Memory B cell (primary cell): ENCODE measurements at regions not wholly inside any gene's neighbourhood (a gene's known extent, or its start where the extent isn't known, plus 50 kb on each side); places are given as distances from the start of the nearest gene placed in this dataset.

Experiments used
- ATAC-seq: fragments of 150-1000 bp; cut with Tn5 transposase; 2 replicates; pipeline ENCODE4 v1.10.0; 2021; ENCODE audit warnings: low read depth, mild to moderate bottlenecking, moderate library complexity
- DNase-seq, 2 donors: peaks; one replicate each; pipeline ENCODE4 v3.0.0; 2022; ENCODE audit warnings: low spot score in 2 of 2
- H3K27ac Mint-ChIP-seq: one replicate; pipeline ENCODE4 v1.8.0; 2022; ENCODE audit warnings: mild to moderate bottlenecking, moderate library complexity, mixed read lengths
- H3K27me3 Mint-ChIP-seq: one replicate; pipeline ENCODE4 v1.8.0; 2022; ENCODE audit warnings: mixed read lengths
- H3K36me3 Mint-ChIP-seq: one replicate; pipeline ENCODE4 v1.8.0; 2022; ENCODE audit warnings: mild to moderate bottlenecking, mixed read lengths
- H3K4me1 Mint-ChIP-seq: one replicate; pipeline ENCODE4 v1.8.0; 2022; ENCODE audit warnings: mixed read lengths
- H3K4me3 Mint-ChIP-seq: one replicate; pipeline ENCODE4 v1.8.0; 2022; ENCODE audit warnings: mild to moderate bottlenecking, moderate library complexity, mixed read lengths
- H3K9me3 Mint-ChIP-seq: one replicate; pipeline ENCODE4 v1.8.0; 2022; ENCODE audit warnings: mixed read lengths

GRCh38 chr6:156577749-156578148, 199.4 kb upstream of the ARID1B start:
- Mint-ChIP-seq H3K4me3 (no peak overlapping the region), H3K27me3 (peaks cover 5% of the 10 kb centered on the region), H3K4me1 (peaks cover 2% of the 10 kb centered on the region), H3K9me3 (peaks cover 14% of the 10 kb centered on the region), H3K27ac (no peak overlapping the region), H3K36me3 (peaks cover 15% of the 10 kb centered on the region)
- DNase-seq (no peak), ATAC-seq (no peak)

DNA sequence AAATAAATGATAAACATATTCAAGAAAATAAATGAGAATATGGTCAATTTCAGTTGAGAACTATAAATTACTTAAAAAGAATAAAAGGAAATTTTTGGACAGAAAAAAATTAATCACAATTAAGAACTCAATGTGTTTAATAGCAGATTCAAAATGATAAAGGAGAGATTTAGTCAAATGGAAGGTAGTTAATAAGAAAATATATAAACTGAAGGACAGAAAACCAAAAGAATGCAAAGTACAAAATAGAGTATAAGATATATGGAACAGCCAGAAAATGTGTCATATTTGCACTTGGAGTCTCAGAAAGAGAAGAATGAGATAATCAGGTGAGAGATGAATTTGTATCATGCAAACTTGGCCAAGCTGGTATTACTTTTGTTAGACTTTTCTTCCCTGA, 201.8 kb upstream of the ARID1B start:
- Mint-ChIP-seq H3K27ac (no peak overlapping the region), H3K4me1 (peaks cover 2% of the 10 kb centered on the region), H3K9me3 (peaks cover 14% of the 10 kb centered on the region), H3K27me3 (peaks cover 6% of the 10 kb centered on the region), H3K4me3 (no peak overlapping the region), H3K36me3 (peaks cover 15% of the 10 kb centered on the region)
- ATAC-seq = no peak
- no peak for DNase-seq

- Mint-ChIP-seq H3K9me3 (peaks cover 7% of the 10 kb centered on the region), H3K27ac (no peak overlapping the region), H3K36me3 (peaks cover 9% of the 10 kb centered on the region), H3K4me3 (no peak overlapping the region), H3K4me1 (peaks cover 9% of the 10 kb centered on the region), H3K27me3 (peaks cover 11% of the 10 kb centered on the region)
- no peak for DNase-seq
- ATAC-seq = no peak
These were observed 212.4 kb upstream of the ARID1B start for GRCh38 chr6:156564807-156565149.

- no peak overlapping the region for H3K4me3 Mint-ChIP-seq
- ATAC-seq (peak; percentile 99), DNase-seq (peak; percentile 84 to 89)
- H3K27me3 Mint-ChIP-seq = peaks cover 8% of the 10 kb centered on the region
- peaks cover 10% of the 10 kb centered on the region for H3K36me3 Mint-ChIP-seq
- H3K27ac Mint-ChIP-seq = no peak overlapping the region
- H3K9me3 Mint-ChIP-seq = peaks cover 7% of the 10 kb centered on the region
- peaks cover 9% of the 10 kb centered on the region for H3K4me1 Mint-ChIP-seq
These were observed 212.9 kb upstream of the ARID1B start for GRCh38 chr6:156564127-156564806.

- H3K36me3 Mint-ChIP-seq = peaks cover 8% of the 10 kb centered on the region
- H3K4me1 Mint-ChIP-seq = peaks cover 9% of the 10 kb centered on the region
- ATAC-seq (no peak), DNase-seq (no peak)
- H3K9me3 Mint-ChIP-seq = peaks cover 6% of the 10 kb centered on the region
- no peak overlapping the region for H3K4me3 Mint-ChIP-seq
- peaks cover 6% of the 10 kb centered on the region for H3K27me3 Mint-ChIP-seq
- no peak overlapping the region for H3K27ac Mint-ChIP-seq
These were observed 213.5 kb upstream of the ARID1B start for GRCh38 chr6:156563714-156564113.

GRCh38 chr6:156562636-156563035, 214.5 kb upstream of the ARID1B start:
- no peak overlapping the region for H3K27ac Mint-ChIP-seq
- no peak overlapping the region for H3K4me3 Mint-ChIP-seq
- H3K9me3 Mint-ChIP-seq = peaks cover 5% of the 10 kb centered on the region
- peaks cover 9% of the 10 kb centered on the region for H3K4me1 Mint-ChIP-seq
- peaks cover 2% of the 10 kb centered on the region for H3K27me3 Mint-ChIP-seq
- peaks cover 8% of the 10 kb centered on the region for H3K36me3 Mint-ChIP-seq
- DNase-seq = no peak
- no peak for ATAC-seq

DNA sequence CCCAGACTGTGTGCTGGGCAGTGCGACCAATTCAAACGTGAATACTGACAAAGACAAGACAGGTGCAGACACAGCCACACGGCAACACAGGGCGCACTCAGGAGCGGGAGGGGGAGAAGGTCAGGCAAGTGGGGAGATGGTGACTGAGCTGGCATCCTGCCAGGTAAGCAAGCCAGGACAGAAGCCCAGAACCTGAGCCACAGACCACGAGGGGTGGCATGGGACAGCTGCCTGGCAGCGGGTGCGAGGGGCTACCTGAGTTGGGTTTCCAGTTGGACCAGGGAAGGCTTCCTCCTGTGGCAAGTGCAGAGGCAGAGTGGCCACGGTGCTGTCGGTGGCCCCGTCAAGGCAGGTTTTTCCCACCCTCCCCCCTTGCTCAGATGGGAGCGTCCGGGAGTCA, 215.2 kb upstream of the ARID1B start:
- Mint-ChIP-seq H3K4me1 (peaks cover 13% of the 10 kb centered on the region), H3K27me3 (peaks cover 5% of the 10 kb centered on the region), H3K27ac (peak overlapping the region; percentile 12), H3K4me3 (no peak overlapping the region), H3K36me3 (peaks cover 8% of the 10 kb centered on the region), H3K9me3 (peaks cover 5% of the 10 kb centered on the region)
- DNase-seq (no peak), ATAC-seq (no peak)

- Mint-ChIP-seq H3K27ac (no peak overlapping the region), H3K27me3 (peaks cover 10% of the 10 kb centered on the region), H3K4me3 (no peak overlapping the region), H3K4me1 (peaks cover 16% of the 10 kb centered on the region), H3K36me3 (peaks cover 8% of the 10 kb centered on the region), H3K9me3 (peaks cover 5% of the 10 kb centered on the region)
- DNase-seq (no peak), ATAC-seq (no peak)
These were observed 216.7 kb upstream of the ARID1B start for GRCh38 chr6:156560476-156560875.

- H3K27ac Mint-ChIP-seq = no peak overlapping the region
- ATAC-seq = no peak
- peaks cover 8% of the 10 kb centered on the region for H3K36me3 Mint-ChIP-seq
- H3K4me3 Mint-ChIP-seq = no peak overlapping the region
- peaks cover 11% of the 10 kb centered on the region for H3K4me1 Mint-ChIP-seq
- H3K27me3 Mint-ChIP-seq = peaks cover 11% of the 10 kb centered on the region
- H3K9me3 Mint-ChIP-seq = peaks cover 5% of the 10 kb centered on the region
- DNase-seq = no peak
These were observed 218.0 kb upstream of the ARID1B start for GRCh38 chr6:156559162-156559690.

DNA sequence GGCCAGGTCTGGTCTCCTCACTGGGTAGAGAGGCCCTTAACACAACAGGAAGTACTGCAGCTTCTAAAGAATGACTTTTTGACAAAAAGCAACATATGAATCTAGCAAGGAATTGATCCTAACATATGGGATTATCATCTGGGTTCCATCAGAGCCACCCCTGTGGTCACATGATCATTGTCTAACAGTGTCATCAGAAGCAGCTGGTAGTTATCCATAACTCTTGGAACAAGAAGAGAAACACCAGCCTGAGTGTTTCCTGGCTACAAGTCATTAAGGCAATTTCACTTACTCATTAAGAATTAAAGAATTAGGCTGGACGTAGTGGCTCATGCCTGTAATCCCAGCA, 219.3 kb upstream of the ARID1B start:
- DNase-seq (no peak), ATAC-seq (no peak)
- Mint-ChIP-seq H3K4me3 (no peak overlapping the region), H3K4me1 (peaks cover 6% of the 10 kb centered on the region), H3K9me3 (peaks cover 5% of the 10 kb centered on the region), H3K27me3 (peaks cover 11% of the 10 kb centered on the region), H3K27ac (no peak overlapping the region), H3K36me3 (peaks cover 8% of the 10 kb centered on the region)

DNA sequence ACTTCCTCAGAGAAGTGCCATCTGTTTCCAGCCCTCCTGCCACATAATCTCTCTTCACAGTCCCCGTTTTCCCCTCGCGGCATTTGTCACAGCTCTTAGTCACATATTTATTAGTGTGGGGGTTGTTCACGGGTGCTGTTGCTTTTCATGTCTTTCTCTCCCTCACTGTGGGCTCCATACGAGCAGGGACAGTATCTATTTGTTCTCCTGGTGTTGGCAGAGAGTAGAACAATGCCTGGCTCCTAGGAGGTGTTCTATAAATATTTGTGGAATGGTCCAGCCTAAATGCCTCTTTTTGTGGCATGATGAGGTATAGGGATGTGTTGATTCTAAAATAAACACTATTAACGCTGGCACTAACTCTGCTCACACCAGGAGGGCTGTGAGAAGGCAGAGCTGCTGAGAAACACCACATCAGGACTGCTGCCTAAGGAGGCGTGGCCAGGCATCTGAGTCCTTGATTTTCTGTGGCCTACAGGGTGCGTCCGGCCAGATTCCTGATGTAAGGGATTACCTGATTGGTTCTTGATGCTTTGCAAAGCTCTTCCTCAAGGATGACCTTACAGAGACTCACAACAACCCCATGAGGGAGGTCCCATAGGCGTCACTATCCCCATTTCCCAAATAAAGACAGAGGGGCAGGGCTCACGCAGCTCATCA, 219.8 kb upstream of the ARID1B start:
- Mint-ChIP-seq H3K4me3 (no peak overlapping the region), H3K27me3 (peaks cover 11% of the 10 kb centered on the region), H3K4me1 (peaks cover 6% of the 10 kb centered on the region), H3K36me3 (peaks cover 8% of the 10 kb centered on the region), H3K27ac (peak overlapping the region; percentile 51), H3K9me3 (peaks cover 5% of the 10 kb centered on the region)
- no peak for ATAC-seq
- no peak for DNase-seq

DNA sequence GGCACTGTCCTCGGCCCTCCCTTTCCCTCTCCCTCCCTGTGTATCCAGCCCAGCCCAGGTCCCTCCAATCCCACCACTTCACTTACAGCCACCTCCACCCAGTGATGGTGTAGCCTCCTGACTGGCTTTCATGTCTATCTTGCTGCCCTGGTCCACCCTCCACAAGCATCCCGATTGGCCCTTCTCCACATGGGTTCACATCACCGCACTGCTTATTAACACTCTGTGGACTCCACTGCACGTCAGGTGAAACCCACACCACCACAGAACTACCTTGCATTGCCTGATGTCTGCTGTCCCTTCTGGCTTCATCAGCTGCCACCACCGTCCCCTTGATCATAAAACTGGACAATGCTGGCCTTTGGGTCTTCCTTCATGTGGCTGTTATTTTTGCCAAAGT, 220.4 kb upstream of the ARID1B start:
- Mint-ChIP-seq H3K27me3 (peaks cover 10% of the 10 kb centered on the region), H3K27ac (peak overlapping the region; percentile 51), H3K36me3 (peaks cover 8% of the 10 kb centered on the region), H3K9me3 (peaks cover 5% of the 10 kb centered on the region), H3K4me3 (no peak overlapping the region), H3K4me1 (peaks cover 6% of the 10 kb centered on the region)
- no peak for ATAC-seq
- DNase-seq = no peak

- DNase-seq (no peak), ATAC-seq (no peak)
- H3K27ac Mint-ChIP-seq = no peak overlapping the region
- peaks cover 9% of the 10 kb centered on the region for H3K27me3 Mint-ChIP-seq
- H3K9me3 Mint-ChIP-seq = peaks cover 2% of the 10 kb centered on the region
- peaks cover 6% of the 10 kb centered on the region for H3K4me1 Mint-ChIP-seq
- peaks cover 2% of the 10 kb centered on the region for H3K36me3 Mint-ChIP-seq
- H3K4me3 Mint-ChIP-seq = no peak overlapping the region
These were observed 222.1 kb upstream of the ARID1B start for GRCh38 chr6:156555116-156555515.

- Mint-ChIP-seq H3K4me1 (peaks cover 6% of the 10 kb centered on the region), H3K36me3 (no peaks in the 10 kb centered on the region), H3K27ac (no peak overlapping the region), H3K9me3 (no peaks in the 10 kb centered on the region), H3K27me3 (peaks cover 9% of the 10 kb centered on the region), H3K4me3 (no peak overlapping the region)
- ATAC-seq = no peak
- no peak for DNase-seq
These were observed 223.0 kb upstream of the ARID1B start for GRCh38 chr6:156554160-156554559.

DNA sequence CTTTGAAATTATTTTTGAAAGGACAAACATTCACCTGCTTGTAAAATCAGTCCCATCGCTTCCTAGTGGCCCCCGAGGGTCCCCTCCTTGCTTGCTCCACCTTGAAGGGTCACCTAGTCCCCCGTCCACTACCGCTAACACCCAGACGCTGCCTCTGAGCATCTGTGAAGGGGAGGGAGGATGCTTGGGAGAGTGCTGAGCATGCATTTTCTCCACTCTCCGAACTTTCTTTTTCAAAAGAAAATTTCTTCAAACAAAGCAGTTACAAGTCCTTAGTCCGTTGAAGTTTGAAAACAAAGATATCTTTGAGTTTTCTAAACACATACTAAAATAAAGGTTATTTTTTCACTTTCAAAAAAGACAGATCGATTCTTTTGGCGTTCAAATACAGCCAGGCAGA, 224.3 kb upstream of the ARID1B start:
- peaks cover 6% of the 10 kb centered on the region for H3K4me1 Mint-ChIP-seq
- no peaks in the 10 kb centered on the region for H3K9me3 Mint-ChIP-seq
- peaks cover 9% of the 10 kb centered on the region for H3K27me3 Mint-ChIP-seq
- ATAC-seq (no peak), DNase-seq (no peak)
- no peaks in the 10 kb centered on the region for H3K36me3 Mint-ChIP-seq
- no peak overlapping the region for H3K27ac Mint-ChIP-seq
- H3K4me3 Mint-ChIP-seq = no peak overlapping the region
